NCI-H2081 (cell line): ENCODE measurements at regions not wholly inside any gene's neighbourhood (a gene's known extent, or its start where the extent isn't known, plus 50 kb on each side); places are given as distances from the start of the nearest gene placed in this dataset.

Experiments
- DNase-seq, 2 experiments: peaks; one replicate each; lab custom pipeline; 2025; lab: John Stamatoyannopoulos, UW

- no peak for DNase-seq
Measured at GRCh38 chr2:236691799-236692167, 122.2 kb downstream of the ACKR3 start.

GRCh38 chr2:236692937-236693336 is 123.3 kb downstream of the ACKR3 start:
- no peak for DNase-seq

- DNase-seq, result no peak
Measured at GRCh38 chr2:236693531-236693930, 123.9 kb downstream of the ACKR3 start.

- DNase-seq, result no peak
Measured at GRCh38 chr2:236694146-236694888, 124.7 kb downstream of the ACKR3 start.

- DNase-seq, result no peak
Measured at GRCh38 chr2:236696834-236697233, 127.2 kb downstream of the ACKR3 start.

GRCh38 chr2:236698016-236698627 is 128.5 kb downstream of the ACKR3 start:
- no peak for DNase-seq

GRCh38 chr2:236700703-236701102 is 131.1 kb downstream of the ACKR3 start:
- DNase-seq, result no peak

GRCh38 chr2:236702657-236703372 is 133.2 kb downstream of the ACKR3 start:
- DNase-seq, result no peak

- no peak for DNase-seq
Measured at GRCh38 chr2:236703373-236703709, 133.7 kb downstream of the ACKR3 start.

- no peak for DNase-seq
Measured at GRCh38 chr2:236703906-236704305, 134.3 kb downstream of the ACKR3 start.

GRCh38 chr2:236704887-236705286 is 135.3 kb downstream of the ACKR3 start:
- DNase-seq, result no peak

GRCh38 chr2:236705295-236706105 is 135.9 kb downstream of the ACKR3 start:
- DNase-seq, result no peak

- no peak for DNase-seq
Measured at GRCh38 chr2:236706288-236706687, 136.7 kb downstream of the ACKR3 start.

- DNase-seq, result no peak
Measured at GRCh38 chr2:236706803-236707202, 137.2 kb downstream of the ACKR3 start.

- no peak for DNase-seq
Measured at GRCh38 chr2:236711440-236711839, 141.8 kb downstream of the ACKR3 start.

- no peak for DNase-seq
Measured at GRCh38 chr2:236712304-236712703, 142.7 kb downstream of the ACKR3 start.

- DNase-seq, result no peak
Measured at GRCh38 chr2:236712961-236713673, 143.5 kb downstream of the ACKR3 start.

- no peak for DNase-seq
Measured at GRCh38 chr2:236714080-236714479, 144.5 kb downstream of the ACKR3 start.

- no peak for DNase-seq
Measured at GRCh38 chr2:236715077-236715476, 145.5 kb downstream of the ACKR3 start.

- DNase-seq, result no peak
Measured at GRCh38 chr2:236715491-236715961, 145.9 kb downstream of the ACKR3 start.

- DNase-seq, result no peak
Measured at GRCh38 chr2:236717120-236717519, 147.5 kb downstream of the ACKR3 start.

- no peak for DNase-seq
Measured at GRCh38 chr2:236717729-236718128, 148.1 kb downstream of the ACKR3 start.
